Adrenal gland (tissue), 5 donors: ENCODE measurements at regions not wholly inside any gene's neighbourhood (a gene's known extent, or its start where the extent isn't known, plus 50 kb on each side); places are given as distances from the start of the nearest gene placed in this dataset.

Experiments
- CTCF ChIP-seq, 6 experiments: fragments of 450-650 bp in 4 of 6; fragments of 200-600 bp in 2 of 6; sonication (generic) in 1 of 6; IDR thresholded peaks; 1 replicate in 5 of 6; 2 replicates in 1 of 6; pipeline versions ENCODE4 v1.5.1 to v1.8.0; 2016 to 2021; ENCODE audit warnings: antibody characterized with exemption in 6 of 6, mild to moderate bottlenecking in 2 of 6, moderate library complexity in 1 of 6
- POLR2A ChIP-seq, 2 donors: fragments of 450-650 bp; IDR thresholded peaks; one replicate each; pipeline ENCODE4 v1.6.1; 2017; ENCODE audit warnings: antibody characterized with exemption in 2 of 2, mild to moderate bottlenecking in 2 of 2, moderate library complexity in 1 of 2
- donor health status: DM: no; HTN: no; CAD: no.

DNA sequence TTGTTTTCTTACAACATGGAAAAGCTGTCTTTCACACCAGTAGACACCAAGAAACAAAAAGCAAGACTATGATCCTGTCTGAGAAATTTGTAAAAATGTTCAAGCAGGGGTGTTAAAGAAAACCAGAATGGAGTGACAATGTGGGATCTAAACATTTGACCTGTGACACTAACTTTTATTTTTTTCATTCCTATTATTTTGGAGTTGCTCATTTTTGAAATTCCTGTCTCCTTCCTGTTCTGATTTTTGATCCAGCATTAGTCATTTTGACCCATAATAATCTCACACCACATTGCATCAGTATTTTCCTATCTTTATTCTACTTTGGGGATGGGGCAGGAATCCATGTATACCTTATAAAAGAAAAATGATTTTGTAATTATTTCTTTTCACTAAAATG is 164.2 kb downstream of the DLEU7 start:
- TF ChIP-seq CTCF (IDR thresholded peaks at IDR 0.05) (no peak), POLR2A (IDR thresholded peaks at IDR 0.05) (no peak)
